Endometrial microvascular endothelial cells (primary cell): ENCODE measurements at regions not wholly inside any gene's neighbourhood (a gene's known extent, or its start where the extent isn't known, plus 50 kb on each side); places are given as distances from the start of the nearest gene placed in this dataset.

Source experiments
- in situ Hi-C: cut with HindIII; loops from 2 replicates; pipeline ENCODE4 v1.10.0; 2017; ENCODE audit warnings: low sequenced_read_pairs, low pct_unique_long_range_greater_than_20kb; ENCODE audit errors: inconsistent ontology term

DNA sequence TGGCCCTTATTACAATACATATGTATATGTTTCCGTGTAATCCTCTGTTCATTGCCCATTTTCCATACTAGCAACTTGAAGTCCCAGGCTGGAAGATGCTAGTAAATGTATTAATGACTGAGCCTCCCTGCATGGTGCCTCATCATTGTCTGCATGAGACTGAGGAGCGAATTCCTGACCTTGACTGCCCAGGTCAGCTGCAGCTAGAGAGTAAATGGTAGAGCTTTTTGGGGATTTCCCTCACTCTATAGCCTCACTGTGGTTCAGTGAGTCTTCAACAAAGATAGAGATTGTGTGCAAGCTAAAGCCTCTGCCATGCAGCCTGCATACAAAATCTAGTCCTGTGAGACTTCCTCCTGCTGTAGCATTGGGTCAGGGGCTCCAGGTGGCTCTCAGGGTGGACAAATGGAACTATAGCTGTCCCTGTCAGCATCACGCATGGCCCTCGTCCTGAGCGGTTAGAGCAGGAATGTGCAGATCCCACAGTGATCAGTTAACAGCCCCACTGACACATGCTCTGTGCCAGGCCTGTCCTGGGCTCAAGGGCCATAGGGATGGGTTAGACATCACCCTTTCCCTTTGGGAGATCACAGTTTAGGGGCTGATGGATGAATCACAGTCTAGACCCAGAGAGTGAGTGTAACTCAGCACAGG, 741.7 kb downstream of the MATN1 start:
- in situ Hi-C loops, result no loop called here

DNA sequence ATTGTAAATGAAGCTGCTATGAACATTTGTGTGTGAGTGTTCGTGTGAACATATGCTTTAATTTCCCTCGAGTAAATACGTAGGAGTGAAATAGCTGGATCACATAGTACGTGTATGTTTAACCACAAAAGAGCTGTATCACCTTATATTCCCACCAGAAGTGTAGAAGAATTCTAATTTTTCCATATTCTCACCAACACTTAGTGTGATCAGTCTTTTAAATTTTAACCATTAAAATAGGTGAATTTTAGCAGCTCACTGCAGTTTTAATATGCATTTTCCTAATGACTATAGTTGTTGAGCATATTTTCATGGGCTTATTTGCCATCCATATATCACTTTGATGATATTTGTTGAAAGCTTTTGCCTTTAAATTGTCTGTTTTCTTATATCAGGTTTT, 741.2 kb downstream of the PTPRU start:
- in situ Hi-C loops, result no loop called here

DNA sequence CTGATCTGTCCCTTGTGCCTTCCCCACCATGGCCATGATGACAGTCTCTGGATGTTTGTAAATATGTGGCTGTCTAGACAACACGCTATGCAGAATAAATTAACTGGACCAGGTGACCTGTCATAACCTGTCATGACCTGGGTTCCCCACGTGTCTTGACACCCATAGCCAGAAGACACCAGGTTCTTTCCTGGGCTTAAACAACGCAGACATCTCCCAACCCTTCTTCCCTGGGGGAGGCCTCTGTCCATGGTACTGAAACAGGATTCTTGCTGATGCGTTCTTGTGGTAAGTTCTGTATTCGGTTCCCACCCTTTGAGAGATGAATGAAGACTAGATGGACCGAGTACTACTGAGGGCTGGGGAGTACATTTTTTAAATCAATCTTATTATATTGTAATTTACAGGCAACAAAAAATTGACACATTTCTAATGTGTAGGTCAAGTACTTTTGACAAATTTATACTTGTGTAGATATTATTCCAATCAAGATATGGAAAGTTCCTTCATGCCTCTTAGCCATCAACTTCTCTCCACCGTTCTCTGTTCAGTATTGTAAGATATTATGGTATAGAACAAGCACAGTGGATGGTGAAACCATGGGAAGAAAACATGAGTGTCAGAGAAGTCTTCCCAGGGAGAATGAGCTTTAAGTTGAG, 738.8 kb downstream of the PTPRU start:
- in situ Hi-C loops, result no loop called here

DNA sequence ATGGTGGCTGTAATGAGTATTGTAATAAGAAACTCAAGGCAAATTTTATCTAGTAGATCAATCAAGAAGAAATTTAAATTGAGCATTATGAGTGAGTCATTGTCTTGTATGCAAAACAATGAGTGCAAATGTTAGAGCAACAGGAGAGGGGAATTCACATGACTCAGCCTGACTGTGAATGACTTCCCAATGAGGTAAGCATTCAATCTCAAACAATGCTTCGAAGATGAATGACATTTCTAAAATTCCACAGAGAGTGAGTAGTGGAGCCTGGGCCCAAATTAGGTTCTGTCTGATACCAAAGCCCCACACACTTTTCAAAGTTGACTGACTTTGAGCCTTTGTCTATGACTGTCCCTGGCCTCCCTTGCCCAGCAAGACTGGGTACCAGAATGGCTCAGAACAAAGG, 738.0 kb downstream of the PTPRU start:
- in situ Hi-C loops, result no loop called here

DNA sequence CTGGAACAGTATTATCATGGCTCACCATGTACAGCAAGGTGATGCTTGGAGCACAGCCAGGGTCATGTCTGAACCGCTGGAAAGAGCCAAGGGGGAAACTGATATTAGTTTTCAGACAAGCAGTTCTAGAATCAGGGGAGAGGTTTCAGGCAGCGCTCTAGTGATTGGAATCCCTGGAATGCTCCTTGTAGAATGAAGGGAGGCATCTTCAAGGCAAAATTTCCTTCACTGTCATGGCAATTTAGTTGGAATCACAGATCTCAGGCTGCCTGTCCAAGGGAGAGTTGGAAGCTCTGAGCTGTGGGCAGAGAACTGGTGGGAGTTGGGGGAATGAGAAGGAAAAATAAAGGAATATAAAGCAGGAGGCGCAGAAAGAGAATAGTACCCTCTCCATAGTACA, 737.1 kb downstream of the PTPRU start:
- in situ Hi-C loops, result no loop called here

DNA sequence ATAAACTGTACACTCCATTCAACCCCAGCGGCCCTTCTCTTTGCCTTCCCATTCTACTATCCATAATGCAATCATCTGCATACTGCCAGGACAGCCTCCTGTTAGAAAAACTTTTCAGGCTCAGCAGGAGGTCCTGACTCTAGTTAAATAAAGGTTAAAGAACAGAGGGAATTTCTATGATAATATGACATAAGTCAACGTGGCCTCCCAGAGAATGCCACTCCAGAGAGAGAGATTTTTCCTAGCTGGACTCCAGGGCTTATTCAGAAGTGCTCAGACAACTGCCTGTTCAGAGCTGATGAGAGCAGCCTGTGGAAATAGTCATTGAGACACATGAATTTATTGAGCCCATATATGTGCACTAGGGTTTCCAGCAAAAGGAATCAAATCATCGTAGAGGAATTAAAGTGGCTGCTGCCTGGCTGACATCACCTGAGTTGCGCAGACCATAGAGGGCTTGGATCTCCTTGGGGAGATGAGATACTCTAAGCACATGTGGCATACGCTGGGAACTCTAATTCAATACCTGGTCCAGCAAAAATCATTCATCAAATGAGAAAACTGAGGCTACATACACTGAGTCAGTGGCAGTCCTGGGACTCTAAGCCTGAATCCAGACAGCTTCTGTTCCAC, 736.2 kb downstream of the PTPRU start:
- in situ Hi-C loops, result no loop called here

- in situ Hi-C loops, result no loop called here
Observed at GRCh38 chr1:29971703-29972102, 735.4 kb downstream of the PTPRU start.

GRCh38 chr1:29970747-29971325, 734.5 kb downstream of the PTPRU start:
- in situ Hi-C loops, result no loop called here

DNA sequence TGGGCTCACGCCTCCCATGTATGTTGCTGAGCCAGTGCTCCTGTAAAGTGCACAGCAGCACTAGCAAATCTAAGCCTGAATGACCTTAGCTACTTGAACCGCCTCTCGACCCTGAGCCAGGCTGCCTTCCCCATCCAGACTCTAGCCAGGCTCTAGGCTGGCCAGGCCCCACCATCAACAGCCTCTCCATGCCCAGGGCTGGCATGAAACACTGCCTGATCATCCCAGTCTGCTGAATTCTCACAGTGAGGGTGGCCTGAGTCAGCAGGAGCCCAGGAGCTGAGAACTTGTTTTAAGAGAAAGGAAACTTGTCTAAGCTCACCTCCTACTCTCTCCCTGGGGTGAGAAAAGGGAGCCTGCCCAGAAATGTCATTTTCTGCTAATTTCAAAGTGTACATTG, 733.3 kb downstream of the PTPRU start:
- in situ Hi-C loops, result no loop called here

GRCh38 chr1:29967261-29967660, 730.9 kb downstream of the PTPRU start:
- in situ Hi-C loops, result no loop called here

DNA sequence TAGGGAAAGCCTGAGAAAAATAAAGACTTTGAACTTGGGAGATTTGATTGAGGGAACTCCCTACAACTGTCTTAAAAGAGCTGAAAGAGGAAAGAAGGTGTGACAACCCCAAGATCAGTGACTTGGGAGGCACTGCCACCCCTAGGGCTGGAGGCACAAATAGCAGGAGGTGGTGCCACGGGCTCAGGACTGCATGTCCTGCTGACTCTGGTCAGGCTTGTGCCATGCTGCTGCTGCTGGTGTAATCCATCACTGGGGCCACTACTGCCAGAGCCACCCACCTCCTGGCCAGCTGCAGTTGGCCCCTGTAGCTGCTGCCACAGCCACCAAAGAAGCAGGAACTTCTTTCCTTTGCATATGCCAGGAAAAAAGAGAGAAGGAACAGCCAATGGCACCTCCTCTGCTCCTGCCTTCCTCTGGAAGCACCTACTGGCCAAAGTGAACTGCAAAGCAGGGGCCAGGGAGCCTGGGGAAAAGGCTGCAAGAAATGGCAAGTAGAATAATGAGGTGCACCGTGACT, 730.3 kb downstream of the PTPRU start:
- in situ Hi-C loops, result no loop called here

DNA sequence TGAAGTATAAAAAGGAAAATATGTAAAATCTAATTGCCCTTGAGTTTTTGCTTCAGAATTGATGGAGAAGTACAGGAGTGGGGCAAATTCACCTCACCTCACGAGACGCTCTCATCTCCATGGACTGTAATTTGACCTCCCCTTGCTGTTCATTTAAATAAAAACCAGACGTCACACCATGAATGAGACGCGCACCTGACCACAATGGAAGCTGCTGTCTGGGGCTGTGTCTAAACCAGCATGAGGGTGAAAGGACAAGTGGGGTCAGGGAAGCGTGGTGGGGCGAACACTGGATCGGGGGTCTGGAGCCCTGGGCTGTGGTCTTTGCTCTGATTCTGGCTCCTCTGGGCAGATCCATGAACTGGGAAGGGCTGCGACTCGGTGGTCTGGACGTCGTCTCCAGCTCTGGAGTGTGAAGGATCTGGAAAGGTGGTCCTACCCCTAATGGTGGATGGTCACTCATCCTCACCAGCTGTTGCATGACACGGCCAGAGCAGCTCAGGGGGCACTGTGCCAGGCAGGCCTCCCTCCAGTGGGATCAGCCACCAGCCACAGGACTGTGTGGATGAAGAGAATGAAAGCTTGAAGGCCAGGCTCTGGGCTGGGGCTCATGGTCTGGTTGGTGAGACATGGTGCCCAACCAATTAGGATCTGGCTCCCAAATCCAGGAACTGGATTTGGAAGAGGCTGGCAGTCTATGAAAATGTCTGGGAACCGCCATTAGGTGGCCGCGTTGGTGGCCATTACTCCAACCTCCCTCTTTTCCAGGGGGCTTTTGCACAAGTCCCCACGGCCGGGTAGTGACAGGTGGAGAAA, 728.6 kb downstream of the PTPRU start:
- in situ Hi-C loops, result no loop called here

DNA sequence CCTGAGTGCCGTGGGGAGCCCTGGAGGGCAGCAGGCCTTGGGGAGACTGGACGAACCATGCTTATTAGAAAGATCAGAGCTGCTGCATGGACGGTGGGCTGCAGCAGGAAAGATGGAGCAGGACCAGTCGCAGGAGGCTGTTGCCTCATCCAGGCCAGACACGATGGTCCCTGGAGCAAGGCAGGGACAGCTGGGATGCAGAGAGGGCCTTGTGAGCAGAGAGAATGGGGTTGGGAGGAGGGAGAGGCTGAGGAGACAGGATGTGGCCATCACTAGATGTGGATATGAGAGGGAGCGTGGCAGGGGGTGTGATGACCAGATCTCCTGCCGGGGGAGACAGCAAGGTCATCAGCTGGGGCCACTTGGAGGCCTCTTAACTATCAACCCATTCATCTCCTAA, 727.6 kb downstream of the PTPRU start:
- in situ Hi-C loops, result no loop called here

DNA sequence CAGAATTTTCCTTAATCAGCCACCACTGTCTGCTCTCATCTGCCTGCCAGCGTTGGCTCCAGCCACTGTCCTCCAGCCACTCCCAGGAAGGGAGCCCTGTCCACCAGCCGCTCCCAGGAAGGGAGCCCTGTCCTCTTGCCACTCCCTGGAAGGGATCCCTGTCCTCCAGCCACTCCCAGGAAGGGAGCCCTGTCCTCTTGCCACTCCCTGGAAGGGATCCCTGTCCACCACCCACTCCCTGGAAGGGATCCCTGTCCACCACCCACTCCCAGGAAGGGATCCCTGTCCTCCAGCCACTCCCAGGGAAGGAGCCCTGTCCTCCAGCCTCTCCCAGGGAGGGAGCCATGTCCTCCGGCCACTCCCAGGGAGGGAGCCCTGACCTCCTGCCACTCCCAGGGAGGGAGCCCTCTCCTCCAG, 726.5 kb downstream of the PTPRU start:
- in situ Hi-C loops, result no loop called here

DNA sequence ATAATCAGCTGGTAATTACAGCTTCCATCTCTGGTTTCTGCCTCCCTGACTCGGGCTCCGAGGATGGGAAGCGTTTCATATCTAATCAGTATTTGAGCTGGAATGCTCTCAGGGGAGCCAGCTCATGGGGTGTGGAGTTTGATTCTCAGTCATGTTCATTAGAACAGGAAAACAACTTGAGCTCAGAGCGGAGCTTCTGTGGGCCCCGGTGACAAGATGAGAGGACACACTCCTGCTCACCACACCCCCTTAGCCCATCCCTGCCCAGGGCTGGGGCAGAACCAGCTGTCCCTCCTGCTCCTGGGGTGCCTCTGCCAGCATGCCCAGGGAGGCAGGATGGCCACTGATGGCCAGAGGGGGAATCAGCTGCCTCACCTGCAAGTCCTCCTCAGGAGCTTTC, 726.0 kb downstream of the PTPRU start:
- in situ Hi-C loops, result no loop called here

DNA sequence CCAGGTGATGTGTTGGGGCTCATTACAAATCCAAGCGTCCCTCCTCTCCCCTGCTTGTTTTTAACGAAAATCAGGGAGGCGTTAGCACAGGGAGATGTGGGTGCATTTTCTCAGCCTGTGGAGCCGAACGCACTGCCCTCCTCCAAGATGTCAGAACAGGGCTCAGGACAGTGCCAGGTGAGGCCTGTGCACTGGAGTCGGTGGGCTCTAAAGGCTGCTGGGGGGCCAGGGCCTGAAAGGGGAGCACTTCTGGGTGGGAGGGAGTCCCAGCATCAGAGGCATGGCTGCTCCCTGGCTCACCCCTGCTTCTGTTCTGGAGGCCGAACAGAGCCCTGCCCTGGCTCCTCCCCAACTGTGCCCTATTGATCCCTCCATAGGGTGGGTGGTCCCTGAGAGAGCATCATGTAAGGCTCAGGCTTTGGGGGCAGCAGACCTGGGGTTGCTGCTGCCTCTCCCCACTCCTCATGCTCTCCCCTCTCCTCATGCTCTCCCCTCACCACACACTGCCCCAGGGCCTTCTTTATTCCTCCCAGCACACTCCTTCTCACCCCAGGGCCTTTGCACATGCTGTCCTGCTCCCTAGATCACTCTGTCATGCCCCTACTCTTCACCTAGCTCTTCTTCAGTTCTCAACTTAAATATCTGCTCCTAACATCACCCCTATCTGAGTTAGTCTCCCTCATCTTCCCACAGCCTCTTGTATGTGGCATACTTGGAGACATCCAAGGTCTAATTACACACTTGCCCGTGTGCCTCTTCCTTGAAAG, 725.2 kb downstream of the PTPRU start:
- in situ Hi-C loops, result no loop called here

GRCh38 chr1:29960876-29961275, 724.6 kb downstream of the PTPRU start:
- in situ Hi-C loops, result no loop called here

DNA sequence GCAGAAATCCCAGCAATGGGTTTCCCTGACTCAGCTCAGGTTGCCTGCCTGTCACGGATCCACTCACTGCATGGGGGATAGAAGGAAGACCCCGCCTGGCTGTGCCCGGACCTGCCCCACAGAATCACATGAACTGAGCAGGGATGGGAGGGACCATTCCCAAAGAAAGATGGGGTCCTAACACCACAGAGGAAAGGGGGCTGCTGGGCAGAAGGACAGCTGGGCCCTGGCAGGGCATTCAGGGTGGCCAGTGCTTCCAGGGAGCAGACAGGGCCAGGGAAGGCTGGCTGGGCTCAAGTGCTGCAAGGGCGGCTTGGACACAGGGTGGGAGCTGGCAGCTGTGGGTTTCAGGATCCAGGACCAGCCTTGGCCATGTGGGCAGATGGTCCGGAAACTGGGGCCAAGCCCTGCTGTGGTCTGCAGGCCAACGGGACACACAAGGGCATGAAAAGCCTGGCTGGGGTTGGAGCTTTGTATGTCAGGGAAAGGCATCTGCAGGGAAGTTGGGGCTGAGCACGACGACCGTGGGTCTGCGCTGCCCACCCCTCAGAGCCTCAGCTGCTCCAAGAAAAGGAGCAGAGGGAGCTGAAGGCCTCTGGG, 723.9 kb downstream of the PTPRU start:
- in situ Hi-C loops, result no loop called here
